LoVo (cell line): ENCODE measurements at regions not wholly inside any gene's neighbourhood (a gene's known extent, or its start where the extent isn't known, plus 50 kb on each side); places are given as distances from the start of the nearest gene placed in this dataset.

ENCODE experiments used
- DNase-seq: peaks from one replicate; pipeline ENCODE4 v3.0.0-alpha.2; 2016; ENCODE audit warnings: low spot score

DNA sequence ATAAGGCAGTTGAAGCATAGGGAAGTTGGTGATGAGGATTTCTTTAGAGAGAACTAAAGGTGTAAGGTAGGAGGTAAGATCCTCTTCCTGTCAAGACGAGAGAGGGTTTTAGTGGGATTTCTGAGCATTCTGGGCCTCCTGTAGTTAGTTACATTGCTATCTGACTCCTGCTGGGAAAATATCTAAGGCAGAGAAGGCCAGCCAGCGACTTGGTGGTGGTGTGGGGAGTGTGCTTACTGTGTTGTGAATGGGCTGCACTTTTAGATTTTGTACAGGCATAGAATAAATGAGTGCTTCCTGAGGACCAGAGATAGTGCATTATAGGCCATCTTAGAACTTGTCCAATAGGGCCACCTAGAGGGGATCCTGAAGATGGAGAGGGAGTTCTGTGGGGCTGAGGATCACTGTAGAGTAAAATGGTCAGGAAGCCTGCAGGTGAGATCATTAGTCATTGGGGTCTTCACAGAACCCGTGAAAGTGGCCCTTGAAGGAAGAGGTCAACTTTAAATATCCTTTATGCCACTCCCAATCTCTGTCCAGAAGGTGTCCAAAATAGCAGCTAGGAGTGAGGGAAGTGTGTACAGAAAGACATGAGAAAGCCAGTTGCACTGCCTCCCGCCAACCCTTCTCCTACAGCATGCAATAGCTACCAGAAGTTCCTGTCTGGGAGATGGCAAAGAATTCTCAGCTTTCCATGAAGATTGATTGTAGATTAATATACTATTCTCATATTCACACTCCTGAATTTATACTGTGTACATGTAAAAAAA is 266.6 kb downstream of the POLR1F start:
- no peak for DNase-seq

DNA sequence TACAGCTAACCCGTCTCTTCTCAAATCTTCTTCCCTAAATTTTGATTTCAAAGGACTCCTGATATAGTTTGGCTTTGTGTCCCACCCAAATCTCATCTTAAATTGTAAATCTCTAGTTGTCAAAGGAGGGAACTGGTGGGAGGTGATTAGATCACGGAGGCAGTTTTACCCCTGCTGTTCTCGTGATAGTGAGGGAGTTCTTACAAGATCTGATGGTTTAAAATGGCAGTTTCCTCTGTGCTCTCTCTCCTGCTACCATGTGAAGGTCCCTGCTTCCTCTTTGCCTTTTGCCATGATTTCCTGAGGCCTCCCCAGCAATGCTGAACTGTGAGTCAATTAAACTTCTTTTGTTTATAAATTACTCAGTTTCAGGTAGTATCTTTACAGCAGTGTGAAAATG is 269.3 kb downstream of the POLR1F start:
- no peak for DNase-seq

DNA sequence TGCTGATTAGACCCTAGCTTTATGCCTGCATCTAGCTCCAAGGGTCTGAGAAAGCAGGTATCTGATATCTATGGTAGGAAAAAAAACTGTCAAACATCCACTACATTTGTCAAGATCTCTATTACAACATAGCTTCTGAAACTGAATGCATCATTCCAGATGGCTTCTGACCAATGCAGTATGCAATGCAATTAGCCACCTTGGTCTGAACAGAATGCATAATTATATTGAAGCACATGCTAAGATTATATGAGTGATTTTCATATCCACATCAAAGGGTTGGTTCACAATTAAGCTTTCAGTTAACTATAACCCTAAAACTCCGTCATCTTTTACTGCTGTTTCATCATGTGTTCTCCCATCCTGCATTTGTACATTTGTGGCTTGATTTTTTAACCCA is 271.4 kb downstream of the POLR1F start:
- no peak for DNase-seq

DNA sequence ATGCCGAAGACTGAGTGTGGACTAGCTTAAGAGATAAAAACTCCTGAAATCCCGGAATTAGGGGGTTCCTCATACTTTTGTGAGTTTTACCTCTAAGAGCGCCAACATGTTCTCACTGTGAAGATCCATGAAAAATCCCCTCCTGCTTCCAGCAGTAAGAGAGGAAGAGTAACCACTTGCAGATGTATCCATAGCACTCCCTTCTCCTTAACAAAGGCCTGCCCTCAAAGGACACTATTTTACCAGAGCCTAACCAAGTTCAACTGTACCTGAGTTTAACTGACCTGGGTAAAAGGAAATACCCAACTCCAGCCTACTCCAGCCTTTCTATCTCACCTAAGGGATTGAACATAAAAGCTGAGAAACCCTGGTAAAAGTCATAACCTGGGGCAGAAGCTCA is 280.9 kb downstream of the POLR1F start:
- no peak for DNase-seq

DNA sequence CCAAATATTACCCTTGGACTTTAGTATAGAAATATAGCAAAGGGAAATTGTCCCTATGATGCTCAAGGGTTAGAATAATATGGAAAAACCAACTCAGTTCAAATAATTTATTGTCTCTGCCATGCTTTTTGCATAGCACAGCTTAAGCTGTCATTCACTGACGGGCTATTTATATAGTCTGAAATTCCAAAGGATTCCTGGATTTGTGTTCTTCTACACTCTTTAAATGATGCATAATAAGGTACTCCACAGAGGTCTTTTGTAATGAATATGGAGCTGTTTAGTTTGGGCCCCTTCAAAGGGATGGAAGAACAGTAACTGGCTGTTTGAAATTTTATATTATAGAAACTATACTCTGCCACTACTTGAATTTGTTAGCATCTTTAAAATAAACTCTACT is 276.6 kb upstream of the FERD3L start:
- DNase-seq = no peak

DNA sequence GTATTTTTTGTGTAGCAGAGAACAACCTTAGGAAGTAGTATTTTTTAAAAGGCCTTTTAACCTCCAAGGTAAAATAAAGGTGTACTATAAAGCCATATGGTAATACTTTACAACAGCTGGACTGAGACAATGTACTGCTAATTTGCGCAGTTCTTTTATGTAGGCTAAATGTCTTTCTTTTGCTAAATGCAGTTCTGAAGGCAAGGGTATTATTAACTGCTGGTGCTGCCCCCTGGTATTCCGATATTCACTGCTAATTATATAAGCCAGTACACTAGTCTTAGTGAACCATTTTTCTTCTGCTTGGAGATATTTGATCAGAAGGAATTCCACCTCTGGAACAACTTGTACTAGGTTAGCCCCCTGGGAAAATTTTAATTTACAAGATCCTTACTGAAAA is 272.0 kb upstream of the FERD3L start:
- DNase-seq = no peak

DNA sequence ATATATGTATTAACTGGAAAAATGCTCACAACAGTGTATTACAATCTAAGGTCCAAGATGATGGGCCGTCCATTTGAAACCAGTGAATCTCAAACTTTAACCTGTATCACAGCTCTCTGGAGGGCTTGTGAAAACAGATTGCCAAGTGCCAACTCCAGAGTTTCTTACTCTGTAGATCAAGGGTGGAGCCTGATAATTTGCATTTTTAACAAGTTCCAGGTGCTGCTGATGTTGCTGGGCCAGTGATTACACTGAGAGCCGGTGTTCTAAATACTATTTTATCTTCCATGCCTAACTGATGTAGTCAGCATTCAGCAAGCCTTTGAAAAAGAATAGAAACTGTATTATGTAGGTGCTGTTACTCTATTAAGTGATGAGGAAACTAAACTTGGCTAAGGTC is 269.9 kb upstream of the FERD3L start:
- DNase-seq = no peak

DNA sequence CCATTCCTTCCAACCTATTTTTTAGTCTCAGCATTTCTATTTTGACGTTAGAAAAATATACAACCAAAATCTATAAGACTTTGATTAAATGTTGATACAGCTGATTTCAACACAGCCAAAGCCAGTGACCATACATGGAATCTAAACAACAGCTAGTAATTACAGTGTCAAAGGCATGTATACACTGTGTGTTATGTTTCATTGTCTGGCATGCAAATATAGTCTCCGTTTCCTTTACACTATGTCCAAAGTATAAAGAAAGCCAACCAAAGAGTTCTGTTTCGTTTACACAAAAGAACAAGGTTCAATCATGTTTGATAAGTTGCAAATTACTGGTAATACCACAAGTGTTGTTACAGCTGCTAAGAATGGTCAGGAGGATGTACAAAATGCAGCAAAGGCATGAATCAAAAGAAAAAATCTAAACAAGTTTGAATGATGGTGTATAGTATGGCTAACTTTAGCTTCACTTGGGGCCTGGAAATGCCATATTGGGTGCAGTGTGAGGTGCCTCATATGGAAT is 268.3 kb upstream of the FERD3L start:
- DNase-seq = no peak

DNA sequence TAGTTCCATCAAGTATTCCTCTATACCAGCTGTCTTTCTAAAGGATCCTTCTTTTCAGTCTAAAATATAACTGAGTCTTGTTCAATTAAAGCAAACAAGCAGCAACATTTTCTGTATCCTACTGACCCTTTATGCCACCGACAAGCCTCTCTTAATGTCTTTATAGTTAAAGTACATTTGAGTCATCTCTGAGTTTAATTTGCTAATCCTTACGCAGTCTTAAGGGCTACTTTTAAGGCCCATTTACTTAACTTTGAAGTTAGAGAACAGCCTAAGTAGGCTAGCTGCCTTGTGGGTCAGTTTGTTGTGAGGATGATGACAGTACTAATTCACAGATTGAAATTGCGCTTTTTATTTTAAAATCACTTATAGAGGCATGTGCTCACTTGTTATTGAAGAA is 265.5 kb upstream of the FERD3L start:
- DNase-seq = no peak

DNA sequence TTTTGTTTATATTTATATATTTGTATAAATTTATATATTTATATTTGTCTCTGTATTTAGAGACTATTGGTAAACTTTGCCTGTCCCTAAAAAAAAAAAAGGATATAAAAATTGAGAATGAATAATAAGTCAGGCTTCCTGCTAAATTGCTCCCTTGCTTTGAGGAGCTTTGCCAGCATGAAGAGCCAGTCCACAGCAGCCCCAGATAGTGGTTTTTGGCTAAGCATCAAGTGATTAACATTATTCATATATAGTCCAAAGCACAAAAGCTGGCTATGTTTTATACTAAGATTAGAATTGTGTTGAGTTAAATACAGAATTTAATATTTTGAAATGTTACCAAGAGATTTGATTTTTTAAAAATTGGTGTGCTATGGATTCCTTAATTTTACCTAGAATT is 264.9 kb upstream of the FERD3L start:
- DNase-seq = no peak

DNA sequence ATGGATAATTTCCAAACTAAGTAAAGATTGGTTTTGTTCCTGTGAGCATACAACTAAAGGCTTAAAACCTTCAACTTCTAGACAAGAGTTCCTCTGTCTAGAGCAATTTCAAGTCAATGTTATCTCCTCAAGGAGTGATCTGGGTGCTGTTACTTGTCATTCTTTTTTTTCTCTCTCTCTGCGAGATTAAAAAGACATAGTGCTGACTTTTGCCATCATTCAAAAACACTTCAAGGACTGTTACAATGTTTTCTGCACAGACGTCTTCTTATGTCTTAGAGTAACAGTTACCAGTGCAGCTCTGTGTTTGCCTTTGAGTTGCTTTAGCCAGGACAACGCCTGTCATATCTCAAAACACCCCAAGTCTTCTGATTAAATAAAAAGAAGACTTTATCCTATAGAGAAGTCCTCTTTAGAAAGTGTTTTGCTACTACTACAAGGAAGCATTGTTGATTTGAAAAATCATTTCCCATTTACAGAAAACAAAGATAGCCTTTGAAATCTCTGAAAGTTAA is 263.5 kb upstream of the FERD3L start:
- no peak for DNase-seq

DNA sequence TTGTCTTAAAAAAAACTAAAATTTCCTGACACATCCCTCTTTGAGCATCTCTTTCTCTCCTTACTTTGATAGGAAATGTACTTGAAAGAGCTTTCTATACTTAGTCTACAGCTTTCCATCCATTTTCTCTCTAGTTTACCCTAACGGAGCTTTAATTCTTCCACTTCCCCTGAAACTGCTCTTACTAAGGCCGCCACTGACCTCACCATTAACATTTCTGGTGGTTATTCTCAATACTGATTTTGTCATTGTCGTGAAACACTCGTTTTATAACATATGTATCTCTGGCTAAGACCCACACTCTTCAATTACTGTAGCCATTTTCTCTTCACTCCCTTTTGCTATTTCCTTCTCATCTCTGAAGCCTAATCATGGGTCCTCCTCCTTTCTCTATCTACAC is 262.0 kb upstream of the FERD3L start:
- no peak for DNase-seq

DNA sequence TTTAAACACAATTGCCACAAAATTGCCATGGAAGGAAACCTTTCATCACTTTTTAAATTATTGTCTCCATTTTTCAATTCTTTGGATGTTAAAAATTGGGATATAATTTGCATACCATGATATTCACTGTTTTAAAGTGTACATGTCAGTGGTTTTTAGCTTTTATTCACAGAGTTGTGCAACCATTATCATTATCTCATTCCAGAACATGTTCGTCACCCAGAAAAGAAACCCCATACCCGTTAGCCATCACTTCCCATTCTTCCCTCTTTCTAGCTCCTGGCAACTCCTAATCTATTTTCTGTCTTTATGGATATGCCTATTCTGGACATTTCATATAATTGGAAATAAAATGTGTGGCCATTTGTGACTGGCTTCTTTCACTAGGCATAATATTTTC is 260.3 kb upstream of the FERD3L start:
- DNase-seq = no peak

DNA sequence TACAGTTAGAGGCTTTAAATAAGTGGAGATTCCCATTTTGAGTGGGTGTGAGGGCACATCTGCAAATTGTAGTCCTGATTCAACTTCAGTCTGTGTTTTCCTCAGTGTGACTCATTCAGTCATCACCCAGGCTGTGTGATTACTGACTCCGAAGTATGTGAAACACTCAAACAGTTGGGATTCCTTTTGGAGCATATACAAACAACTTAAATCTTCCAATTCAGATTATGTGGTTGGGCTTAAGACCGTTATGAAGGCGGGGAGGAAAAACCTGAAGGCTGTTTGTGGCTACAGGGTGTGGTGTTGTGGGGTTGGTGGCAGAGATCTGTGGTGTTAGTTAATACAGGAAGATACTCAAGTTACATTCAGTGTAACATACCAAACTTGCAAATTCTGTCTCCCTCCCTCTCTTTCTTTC is 259.7 kb upstream of the FERD3L start:
- DNase-seq = peak; percentile 61

DNA sequence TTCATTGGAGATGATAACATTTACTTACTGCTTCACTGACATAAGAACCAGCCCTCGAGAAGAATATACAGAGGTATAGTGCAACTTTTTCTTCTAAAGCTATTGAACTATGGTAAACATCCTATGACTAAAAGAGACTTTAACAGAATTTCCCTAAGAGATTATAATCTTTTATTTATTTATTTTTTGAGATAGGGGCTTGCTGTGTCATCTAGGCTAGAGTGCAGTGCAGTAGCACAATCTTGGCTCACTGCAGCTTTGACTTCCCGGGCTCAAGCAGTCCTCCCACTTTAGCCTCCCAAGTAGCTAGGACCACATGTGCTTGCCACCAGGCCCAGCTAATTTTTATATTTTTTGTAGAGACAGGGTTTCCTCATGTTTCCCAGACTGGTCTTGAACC is 258.5 kb upstream of the FERD3L start:
- no peak for DNase-seq

DNA sequence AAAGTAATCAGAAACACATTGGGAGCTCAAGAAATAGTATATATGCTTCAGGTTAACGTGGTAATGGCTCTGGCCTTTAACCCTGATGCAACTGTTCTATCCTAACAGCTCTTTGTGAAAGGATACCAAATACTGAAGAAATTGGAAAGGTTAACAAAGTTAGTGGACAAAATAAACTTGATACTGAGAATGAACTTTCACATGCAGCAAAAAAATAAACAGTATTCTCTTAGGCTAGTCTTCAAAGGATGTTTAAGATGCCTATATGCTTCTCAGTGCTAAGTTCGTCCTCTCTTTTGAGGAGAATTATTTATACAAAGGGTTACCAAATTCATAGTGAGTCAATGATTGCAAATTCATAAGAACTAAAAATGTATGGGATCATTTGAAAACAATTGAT is 256.2 kb upstream of the FERD3L start:
- no peak for DNase-seq

DNA sequence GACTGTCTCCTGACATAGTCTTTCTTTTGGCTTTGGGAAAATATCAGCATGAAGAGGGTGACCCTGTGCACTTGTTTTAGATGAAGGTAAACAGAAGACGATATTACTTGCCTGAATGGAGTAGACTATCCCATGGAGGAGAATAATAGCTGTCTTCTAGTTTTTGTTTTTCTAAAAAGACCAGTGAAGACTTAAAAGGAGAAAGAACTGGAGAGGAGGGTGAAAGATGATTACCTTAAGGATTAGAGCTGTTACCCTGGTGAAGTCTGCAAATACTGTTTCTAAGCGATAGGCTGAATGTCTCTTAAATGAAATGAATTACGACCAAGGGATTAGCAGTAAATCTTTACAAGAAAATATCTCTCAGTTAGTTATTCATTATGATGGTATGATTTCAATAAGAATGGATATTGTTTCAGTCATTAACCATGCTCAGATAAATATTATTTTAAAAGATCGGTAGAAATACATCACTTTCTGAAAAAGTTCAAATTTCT is 255.6 kb upstream of the FERD3L start:
- DNase-seq = no peak

DNA sequence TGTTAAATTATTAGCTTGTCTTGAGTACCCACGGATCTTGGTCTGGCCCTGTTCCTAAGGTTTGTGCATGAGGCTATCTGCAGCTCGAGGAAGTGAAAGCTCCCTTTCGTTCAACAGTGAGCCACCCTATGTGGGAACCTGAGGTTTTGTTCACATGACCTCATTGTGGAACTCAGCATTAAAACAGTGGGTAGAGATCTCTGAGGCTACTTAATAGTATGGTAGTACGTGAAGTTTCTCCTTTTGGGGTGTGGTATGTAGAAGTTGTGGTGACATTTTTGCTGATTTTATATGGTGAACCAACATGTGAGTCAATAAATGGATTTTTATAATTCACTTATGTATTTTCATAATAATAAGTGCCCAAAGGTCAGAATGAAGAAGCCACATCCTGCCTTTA is 252.7 kb upstream of the FERD3L start:
- no peak for DNase-seq

DNA sequence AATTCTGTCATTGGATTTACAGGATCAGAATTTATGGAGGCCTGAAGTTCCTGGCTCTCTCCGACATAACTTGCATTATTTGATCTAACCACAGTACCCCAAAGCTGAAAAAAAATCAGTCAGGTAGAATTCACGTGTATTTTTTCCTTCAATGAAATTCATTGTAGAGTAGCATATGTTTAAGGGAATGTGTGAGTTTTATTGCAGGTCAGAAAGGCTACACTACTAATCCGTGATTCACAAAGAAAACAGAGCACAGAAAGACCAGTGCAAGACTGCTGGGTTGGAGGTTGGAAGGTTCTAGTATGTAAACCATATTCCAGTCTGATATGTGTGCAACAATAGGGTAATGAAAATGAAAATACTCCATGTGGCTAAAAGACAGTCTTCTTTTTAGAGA is 247.0 kb upstream of the FERD3L start:
- DNase-seq = peak; percentile 29

DNA sequence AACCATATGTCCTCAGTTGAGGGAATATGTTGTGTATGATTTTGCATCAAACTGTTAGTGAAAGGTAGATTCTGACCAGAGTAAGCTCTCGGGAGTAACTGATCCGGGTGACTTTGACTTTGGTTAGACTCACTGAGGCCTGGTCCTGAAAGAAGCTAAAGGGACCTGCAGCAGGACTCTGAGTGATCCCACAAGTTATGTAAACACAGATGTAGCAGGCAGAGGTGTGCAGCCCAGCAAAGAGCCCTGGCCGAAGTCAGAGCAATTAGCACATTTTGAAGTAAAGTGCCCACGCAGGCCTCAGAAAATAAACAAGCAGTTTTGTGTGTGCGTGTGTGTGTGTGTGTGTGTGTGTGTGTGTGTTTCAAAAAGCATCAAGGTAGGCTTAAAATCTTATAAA is 245.6 kb upstream of the FERD3L start:
- DNase-seq = no peak

DNA sequence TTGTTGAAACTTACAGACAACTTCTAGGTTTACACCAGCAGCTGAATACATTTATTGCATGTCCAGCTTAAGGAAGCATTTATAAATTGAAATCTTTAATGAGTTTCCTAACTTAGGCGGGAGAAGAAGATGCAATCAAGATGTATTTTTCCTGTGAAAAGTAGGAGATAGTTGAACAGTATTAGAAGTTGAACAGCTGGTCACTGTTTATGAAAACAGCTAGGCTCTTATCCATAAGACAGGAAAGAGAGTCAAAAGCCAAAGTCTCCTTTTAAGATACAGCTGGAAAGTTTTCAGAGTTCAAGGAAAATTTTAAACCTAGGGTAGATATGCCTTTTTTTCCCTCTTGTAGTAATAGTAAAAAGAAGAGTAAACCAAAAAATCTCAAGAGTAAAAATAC is 236.1 kb upstream of the FERD3L start:
- DNase-seq = no peak

DNA sequence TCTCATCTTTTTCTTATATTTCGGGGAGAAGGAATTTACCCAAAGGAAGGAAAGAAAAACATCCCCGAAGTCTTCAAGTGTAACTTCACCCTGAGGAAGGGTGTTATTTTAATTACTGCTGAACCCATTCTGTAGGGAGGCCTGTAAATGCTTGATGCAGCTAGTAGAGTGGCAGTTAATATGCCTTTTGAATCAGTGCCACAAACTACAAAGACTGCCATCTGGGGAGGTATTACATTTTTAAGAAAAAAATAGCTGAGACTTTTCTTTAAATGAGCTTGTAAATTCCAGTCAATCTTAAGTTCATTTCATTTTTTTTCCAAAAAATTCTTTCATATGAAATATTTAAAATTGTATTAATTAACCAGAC is 233.1 kb upstream of the FERD3L start:
- no peak for DNase-seq

DNA sequence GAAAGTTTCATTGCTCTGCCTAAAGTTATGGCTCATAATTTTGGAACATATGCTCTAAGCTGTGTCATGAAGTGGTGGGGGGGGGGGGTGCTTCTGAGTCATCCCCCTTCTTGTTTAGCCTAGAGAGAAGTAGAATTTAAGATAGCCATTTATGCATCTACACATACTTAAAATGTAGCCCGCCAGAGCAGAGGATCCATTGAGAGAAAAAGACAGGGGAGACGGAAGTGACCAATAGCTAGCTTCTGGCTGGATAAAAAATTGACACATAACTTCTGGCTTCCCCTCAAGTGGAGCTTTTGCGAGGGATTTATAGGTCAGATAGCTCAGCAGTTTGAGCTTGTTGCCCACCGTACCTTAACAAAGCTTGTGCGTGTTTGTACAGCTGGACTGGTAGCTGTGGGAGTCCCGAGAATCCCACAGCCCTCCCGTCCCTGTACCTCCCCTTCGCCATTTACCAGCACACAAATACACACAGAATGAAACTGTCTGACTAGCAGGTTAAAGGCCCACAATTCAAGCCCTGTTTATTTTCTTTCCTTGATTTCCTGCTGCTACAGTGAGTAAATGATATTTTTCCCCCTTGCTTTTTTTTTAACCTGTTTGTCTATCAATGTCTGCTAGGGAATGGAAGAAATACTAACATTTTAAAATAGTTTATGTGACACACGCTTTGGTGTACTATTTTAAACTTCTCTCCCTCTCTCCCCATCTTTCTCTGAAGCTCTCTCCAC is 232.6 kb upstream of the FERD3L start:
- no peak for DNase-seq
